22Rv1 (cell line): ENCODE measurements at regions not wholly inside any gene's neighbourhood (a gene's known extent, or its start where the extent isn't known, plus 50 kb on each side); places are given as distances from the start of the nearest gene placed in this dataset.

Experiments
- H3K27ac ChIP-seq: fragments of 450-650 bp; 2 replicates; pipeline ENCODE4 v1.5.1; 2017
- ZFX ChIP-seq: fragments of 450-650 bp; IDR thresholded peaks from 2 replicates; pipeline ENCODE4 v1.6.1; 2017; ENCODE audit warnings: antibody characterized with exemption, borderline replicate concordance
- TF ChIP-seq, protein P1 (sequence below): fragments of 450-650 bp; IDR thresholded peaks from 2 replicates; pipeline ENCODE4 v1.5.1; 2017; ENCODE audit warnings: mild to moderate bottlenecking

- no peak for TF ChIP-seq ZFX
- TF ChIP-seq, protein P1, sequence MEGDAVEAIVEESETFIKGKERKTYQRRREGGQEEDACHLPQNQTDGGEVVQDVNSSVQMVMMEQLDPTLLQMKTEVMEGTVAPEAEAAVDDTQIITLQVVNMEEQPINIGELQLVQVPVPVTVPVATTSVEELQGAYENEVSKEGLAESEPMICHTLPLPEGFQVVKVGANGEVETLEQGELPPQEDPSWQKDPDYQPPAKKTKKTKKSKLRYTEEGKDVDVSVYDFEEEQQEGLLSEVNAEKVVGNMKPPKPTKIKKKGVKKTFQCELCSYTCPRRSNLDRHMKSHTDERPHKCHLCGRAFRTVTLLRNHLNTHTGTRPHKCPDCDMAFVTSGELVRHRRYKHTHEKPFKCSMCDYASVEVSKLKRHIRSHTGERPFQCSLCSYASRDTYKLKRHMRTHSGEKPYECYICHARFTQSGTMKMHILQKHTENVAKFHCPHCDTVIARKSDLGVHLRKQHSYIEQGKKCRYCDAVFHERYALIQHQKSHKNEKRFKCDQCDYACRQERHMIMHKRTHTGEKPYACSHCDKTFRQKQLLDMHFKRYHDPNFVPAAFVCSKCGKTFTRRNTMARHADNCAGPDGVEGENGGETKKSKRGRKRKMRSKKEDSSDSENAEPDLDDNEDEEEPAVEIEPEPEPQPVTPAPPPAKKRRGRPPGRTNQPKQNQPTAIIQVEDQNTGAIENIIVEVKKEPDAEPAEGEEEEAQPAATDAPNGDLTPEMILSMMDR = no peak
- no peak overlapping the region for H3K27ac ChIP-seq
Measured at GRCh38 chr14:71212093-71212492, 304.8 kb downstream of the PCNX1 start.

GRCh38 chr14:71212683-71213107 is 305.4 kb downstream of the PCNX1 start:
- TF ChIP-seq ZFX = no peak
- TF ChIP-seq, protein P1 = no peak
- no peak overlapping the region for H3K27ac ChIP-seq

DNA sequence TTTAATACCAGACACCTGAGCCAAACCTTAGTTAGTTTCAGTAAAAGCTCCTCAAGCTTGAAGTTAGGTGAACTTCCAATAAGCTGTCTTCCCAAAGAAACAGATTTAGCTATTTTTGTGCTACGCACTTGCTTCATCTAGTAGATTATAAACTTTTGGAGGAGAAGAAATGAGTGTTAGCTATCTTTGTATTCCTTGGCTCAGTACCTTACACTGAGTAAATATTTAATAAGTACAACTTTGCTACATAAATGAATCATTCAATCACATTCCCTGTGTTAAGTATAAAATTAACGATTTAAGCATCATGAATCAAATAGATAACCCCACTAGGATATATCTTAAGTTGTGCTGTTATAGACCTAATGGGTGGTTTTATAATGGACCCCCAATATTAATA is 307.0 kb downstream of the PCNX1 start:
- TF ChIP-seq, protein P1 = no peak
- no peak for TF ChIP-seq ZFX
- H3K27ac ChIP-seq = no peak overlapping the region

DNA sequence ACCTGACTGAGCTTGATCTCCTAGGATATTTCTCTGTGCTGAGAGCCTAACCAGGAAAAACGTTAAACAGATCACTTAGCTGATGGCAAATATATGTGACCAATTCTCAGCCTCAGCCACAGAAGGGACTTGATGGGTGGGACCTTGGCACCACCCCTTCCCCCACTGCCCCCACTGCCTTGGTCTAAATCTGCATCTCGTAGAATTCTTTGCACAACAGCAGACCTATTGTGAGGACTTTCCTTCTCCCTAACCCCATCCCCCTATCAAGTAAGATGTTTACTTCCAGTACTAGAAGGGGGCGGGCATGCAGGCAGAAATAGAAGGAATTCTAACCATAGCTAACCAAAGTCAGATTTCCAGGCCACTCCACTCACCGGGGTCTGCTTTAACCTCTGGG is 313.2 kb downstream of the PCNX1 start:
- TF ChIP-seq, protein P1 = no peak
- TF ChIP-seq ZFX = no peak

DNA sequence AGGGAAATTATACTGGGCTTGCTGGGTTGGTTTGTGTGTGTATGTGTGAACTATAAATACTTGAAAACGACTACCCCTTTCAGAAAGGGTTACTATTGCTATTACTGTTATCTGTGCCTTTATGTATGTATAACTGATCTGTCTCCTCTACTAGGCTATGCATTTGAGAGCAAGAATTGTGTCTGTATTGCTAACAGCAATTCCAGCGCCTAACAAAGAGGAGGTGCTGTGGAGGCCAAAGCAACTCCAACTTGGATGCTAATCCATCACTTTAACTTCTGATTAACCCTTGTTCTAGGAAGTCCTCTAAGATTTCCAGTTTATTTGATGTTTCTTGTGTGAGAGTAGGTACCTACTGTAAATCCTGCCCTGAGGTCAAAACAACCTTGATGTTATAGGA is 313.9 kb downstream of the PCNX1 start:
- H3K27ac ChIP-seq = no peak overlapping the region
- TF ChIP-seq ZFX = no peak
- TF ChIP-seq, protein P1 = no peak

More for the DNA sequence above, 313.2 kb downstream of the PCNX1 start:
- no peak overlapping the region for H3K27ac ChIP-seq

DNA sequence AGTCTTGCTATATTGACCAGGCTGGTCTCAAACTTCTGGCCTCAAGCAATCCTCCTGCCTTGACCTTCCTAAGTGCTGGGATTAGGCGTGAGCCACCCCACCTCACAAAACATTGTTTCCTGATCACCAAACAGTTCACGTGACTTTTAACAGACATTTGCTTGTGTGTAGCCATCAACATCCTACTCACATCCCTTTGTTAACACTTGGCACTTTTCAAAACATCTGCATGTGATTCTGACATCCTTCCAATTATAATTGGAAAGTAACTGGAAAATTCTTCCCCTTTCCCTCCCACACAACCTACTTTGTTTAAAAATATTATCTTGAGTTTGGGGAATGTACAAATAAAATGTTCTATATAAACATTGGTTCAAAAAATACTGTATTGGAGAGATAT is 317.9 kb downstream of the PCNX1 start:
- H3K27ac ChIP-seq = no peak overlapping the region
- TF ChIP-seq, protein P1 = no peak
- TF ChIP-seq ZFX = no peak

DNA sequence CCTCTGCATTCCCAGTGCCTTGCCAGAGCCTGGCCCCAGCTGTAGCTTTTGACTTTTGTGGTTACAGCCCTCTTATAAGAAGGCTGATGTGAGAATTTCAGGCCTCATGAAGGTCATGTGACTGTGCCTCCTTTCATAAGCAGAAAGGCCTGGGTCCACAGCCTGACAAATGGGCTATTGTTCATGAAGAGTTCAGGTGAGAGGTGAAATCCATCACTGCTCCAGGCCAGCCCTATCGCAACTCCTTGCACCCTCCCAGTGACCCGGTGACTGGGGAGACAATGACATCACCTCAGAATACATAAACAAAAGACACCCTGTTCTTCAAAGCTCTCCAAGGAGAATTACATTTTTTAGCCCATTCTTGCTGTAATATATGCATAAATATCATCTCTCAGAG is 321.5 kb downstream of the PCNX1 start:
- TF ChIP-seq, protein P1 = no peak
- no peak for TF ChIP-seq ZFX
- no peak overlapping the region for H3K27ac ChIP-seq
